COR-L47 (cell line): ENCODE measurements at regions not wholly inside any gene's neighbourhood (a gene's known extent, or its start where the extent isn't known, plus 50 kb on each side); places are given as distances from the start of the nearest gene placed in this dataset.

Source experiments
- DNase-seq: peaks from one replicate; lab custom pipeline; 2025; lab: John Stamatoyannopoulos, UW

DNA sequence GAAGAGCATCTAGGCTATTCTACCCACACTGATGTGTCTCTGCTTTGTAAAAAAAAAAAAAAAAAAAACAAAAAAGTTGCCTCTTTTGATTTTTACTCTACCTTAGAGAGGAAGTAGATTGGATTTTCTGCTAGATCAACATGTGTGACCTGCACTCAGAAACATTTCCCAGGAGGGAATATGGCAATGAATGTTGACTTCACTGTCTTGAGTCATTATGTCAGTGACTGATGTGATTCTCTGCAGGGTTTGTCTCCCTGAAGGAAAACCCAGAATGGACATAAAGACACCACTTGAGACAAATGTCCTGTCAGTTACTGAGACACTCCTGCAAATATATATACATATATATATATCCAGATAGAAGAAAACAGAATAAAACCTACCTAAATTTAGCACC is 370.3 kb downstream of the BMPER start:
- DNase-seq = no peak

- DNase-seq = no peak
Measured at GRCh38 chr7:34277016-34277802, 371.9 kb downstream of the BMPER start.

DNA sequence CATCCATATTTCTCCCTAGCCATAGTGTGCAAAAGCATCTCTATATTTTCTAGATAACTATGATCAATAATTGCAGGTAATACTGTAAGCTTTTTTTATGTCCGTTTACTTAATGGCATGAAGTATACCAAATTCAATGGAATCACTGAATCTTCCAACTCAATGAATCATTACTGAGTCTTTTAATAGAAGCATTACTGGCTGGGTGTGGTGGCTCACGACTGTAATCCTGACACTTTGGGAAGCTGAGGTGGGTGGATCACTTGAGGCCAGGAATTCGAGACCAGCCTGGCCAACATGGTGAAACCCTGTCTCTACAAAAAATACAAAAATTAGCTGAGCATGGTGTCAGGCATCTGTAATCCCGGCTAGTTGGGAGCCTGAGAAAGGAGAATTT is 372.5 kb downstream of the BMPER start:
- no peak for DNase-seq

GRCh38 chr7:34281260-34281659 is 375.9 kb downstream of the BMPER start:
- no peak for DNase-seq

DNA sequence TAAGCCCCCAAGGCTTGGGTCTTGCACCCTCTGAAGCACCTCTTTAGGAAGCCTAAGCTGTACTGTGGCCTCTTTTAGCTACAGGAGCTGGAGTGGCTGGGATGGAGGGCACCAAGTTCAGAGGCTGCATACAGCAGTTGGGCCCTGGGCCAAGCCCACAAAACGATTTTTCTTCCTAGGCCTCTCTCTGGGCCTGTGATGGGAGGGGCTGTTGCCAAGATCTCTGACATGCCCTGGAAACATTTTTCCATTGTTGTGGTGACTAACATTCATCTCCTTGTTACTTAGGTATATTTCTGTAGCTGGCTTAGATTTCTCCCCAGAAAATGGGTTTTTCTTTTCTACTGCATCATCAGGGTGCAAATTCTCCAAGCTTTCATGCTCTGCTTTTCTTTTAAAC is 375.7 kb upstream of the NPSR1 start:
- no peak for DNase-seq

GRCh38 chr7:34296663-34297062 is 361.4 kb upstream of the NPSR1 start:
- no peak for DNase-seq

DNA sequence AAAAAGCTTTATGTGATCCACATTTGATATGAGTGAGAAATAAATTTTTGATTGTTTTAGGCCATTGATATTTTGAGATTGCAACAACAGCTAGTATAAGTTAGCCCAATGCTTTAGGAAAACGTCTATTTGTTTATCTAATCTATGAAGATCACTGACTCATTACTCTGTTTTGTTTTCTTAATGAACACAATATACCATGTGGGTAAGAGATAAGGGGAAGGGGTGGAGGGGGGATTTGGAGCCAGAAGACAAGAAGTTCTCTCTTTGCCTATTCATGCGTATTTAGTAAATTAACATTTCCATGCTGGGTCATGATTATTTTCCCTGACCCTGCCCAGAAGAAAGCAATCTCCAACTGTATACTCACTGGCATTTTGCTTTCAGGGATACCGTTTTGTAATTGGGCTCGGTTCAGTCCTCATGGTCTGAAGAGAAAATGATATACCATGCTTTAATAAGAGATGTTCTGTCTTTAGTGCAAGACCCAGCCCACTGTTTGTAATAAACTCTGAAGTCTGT is 359.5 kb upstream of the NPSR1 start:
- no peak for DNase-seq

GRCh38 chr7:34299066-34299465 is 359.0 kb upstream of the NPSR1 start:
- no peak for DNase-seq

- DNase-seq = no peak
Measured at GRCh38 chr7:34307540-34307939, 350.5 kb upstream of the NPSR1 start.

- DNase-seq = no peak
Measured at GRCh38 chr7:34308595-34308994, 349.4 kb upstream of the NPSR1 start.

DNA sequence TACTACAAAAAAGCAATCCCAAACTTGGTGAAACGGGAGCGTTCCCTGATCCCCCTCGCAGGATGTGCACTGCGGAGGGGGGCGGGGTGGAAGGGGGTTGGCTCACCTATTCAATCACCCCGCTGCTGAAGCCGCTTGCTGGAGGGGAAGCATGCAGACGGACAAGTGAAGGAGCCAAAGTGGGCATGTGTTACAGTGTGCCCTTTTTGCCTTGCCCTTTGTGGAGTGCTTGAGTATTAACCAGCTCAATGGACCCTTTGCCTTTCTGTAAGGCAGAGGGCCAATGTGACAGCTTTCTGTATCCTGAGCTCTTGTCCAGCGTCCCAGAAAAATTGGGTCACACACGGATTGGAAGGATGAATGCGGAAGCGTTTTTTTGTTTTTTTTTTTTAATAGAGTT is 348.9 kb upstream of the NPSR1 start:
- no peak for DNase-seq

DNA sequence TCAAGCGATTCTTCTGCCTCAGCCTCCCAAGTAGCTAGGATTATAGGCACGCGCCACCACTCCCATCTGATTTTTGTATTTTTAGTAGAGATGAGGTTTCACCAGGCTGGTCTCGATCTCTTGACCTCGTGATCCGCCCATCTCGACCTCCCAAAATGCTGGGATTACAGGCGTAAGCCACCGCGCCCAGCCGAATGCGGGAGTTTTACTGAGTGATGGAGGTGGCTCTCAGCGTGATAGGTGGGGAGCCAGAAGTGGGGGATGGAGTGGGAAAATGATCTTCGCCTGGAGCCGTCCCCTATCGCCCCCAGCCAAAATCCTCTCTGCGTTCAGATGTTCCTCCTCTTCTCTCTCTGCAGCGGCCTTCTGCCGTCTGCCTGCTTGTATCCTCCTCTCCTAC is 348.4 kb upstream of the NPSR1 start:
- no peak for DNase-seq

- no peak for DNase-seq
Measured at GRCh38 chr7:34311591-34311990, 346.4 kb upstream of the NPSR1 start.

GRCh38 chr7:34312624-34313023 is 345.4 kb upstream of the NPSR1 start:
- DNase-seq = no peak

GRCh38 chr7:34313289-34313688 is 344.7 kb upstream of the NPSR1 start:
- DNase-seq = no peak

DNA sequence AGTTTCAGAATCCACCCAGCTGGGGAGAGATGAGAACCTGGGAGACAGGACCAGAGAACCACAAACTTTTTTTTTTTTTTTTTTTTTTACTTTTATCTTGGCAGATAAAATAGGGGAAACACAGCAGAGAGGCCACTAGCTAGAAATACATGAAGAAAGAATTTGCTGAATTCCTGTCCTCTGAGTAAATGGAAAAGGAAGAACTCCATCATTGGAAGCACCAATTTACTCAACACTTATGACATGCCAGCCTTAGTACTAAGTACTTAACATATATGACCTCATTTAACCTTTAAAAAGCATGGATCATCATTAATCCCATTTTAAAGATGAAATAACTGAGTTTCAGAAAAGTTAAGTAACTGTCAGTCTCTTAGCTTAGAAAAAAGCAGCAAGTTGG is 343.0 kb upstream of the NPSR1 start:
- DNase-seq = no peak

GRCh38 chr7:34317039-34317438 is 341.0 kb upstream of the NPSR1 start:
- DNase-seq = no peak

DNA sequence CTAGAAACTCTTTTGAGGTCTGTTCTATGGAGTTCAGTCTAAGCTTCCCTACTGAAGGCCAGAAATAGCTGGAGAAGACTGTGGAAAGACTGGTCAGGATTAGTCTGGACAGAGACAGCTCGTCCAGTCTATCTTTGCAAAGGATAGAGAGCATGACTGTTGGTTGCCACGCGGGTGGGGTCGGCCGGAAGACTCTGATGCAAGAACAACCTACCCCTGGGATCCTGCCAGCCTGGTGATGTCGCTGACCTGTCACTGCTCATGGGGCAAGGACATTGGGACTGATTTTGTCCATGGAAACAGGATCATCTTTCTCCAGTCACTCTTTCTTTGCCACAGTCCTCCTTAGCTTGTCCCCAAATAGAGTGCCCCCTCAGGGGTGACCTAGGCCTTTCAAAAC is 337.6 kb upstream of the NPSR1 start:
- DNase-seq = no peak

GRCh38 chr7:34320926-34321661 is 336.9 kb upstream of the NPSR1 start:
- peak; percentile 40 for DNase-seq

- DNase-seq = no peak
Measured at GRCh38 chr7:34322841-34323240, 335.2 kb upstream of the NPSR1 start.

GRCh38 chr7:34327681-34328080 is 330.3 kb upstream of the NPSR1 start:
- no peak for DNase-seq

DNA sequence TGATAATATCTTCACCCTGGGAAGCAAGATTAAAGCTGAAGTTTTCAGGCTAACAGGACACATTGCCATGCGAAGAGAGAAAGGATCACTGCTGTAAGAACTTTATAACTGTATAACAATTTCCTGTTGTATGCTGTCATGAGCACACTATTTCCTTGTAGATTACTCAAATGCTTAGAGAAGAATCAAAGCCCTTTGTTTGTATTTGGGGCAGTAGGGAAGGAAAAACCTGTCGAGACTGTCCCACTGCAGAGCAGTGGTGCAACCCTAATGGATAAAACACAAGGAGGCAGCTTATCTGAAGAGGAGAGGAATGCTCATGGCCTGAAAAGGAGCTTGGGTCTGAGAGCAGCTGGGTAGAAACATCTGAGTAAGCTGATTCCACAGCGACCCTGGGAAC is 327.7 kb upstream of the NPSR1 start:
- no peak for DNase-seq

GRCh38 chr7:34331102-34331501 is 326.9 kb upstream of the NPSR1 start:
- DNase-seq = no peak
